Gastrocnemius medialis (tissue), 4 donors: ENCODE measurements at regions not wholly inside any gene's neighbourhood (a gene's known extent, or its start where the extent isn't known, plus 50 kb on each side); places are given as distances from the start of the nearest gene placed in this dataset.

Source experiments
- ATAC-seq, 2 donors: fragments of 150-250 bp; one replicate each; pipeline ENCODE4 v1.9.1; 2016
- DNase-seq, 2 donors: peaks; one replicate each; pipeline ENCODE4 v3.0.0-alpha.2; 2019
- H3K27ac ChIP-seq, 4 donors: fragments of 200-600 bp; sonication (generic); 1 replicate in 1 of 4; 2 replicates in 3 of 4; pipeline ENCODE4 v1.5.1; 2016 to 2018; ENCODE audit warnings: mild to moderate bottlenecking in 2 of 4, moderate library complexity in 1 of 4
- H3K27me3 ChIP-seq, 3 donors: fragments of 200-600 bp; sonication (generic) in 2 of 3; 1 replicate in 1 of 3; 2 replicates in 2 of 3; pipeline versions ENCODE4 v1.5.1 to v1.6.0; 2016 to 2019; ENCODE audit warnings: mild to moderate bottlenecking in 1 of 3, moderate library complexity in 1 of 3
- H3K36me3 ChIP-seq, 2 donors: fragments of 200-600 bp; sonication (generic) in 1 of 2; one replicate each; pipeline ENCODE4 v1.5.1; 2017 to 2018
- H3K4me1 ChIP-seq, 2 donors: fragments of 200-600 bp; sonication (generic) in 1 of 2; one replicate each; pipeline ENCODE4 v1.5.1; 2016 to 2017; ENCODE audit warnings: mild to moderate bottlenecking in 2 of 2
- H3K4me3 ChIP-seq, 4 donors: fragments of 200-600 bp; sonication (generic) in 3 of 4; 1 replicate in 1 of 4; 2 replicates in 3 of 4; pipeline ENCODE4 v1.5.1; 2016 to 2019; ENCODE audit warnings: mild to moderate bottlenecking in 2 of 4
- H3K9me3 ChIP-seq, 3 donors: fragments of 200-600 bp; sonication (generic) in 2 of 3; 1 replicate in 1 of 3; 2 replicates in 2 of 3; pipeline ENCODE4 v1.5.1; 2016 to 2019
- CTCF ChIP-seq, 5 experiments: fragments of 450-650 bp in 3 of 5; fragments of 200-600 bp in 2 of 5; sonication (generic) in 2 of 5; IDR thresholded peaks in 4 of 5; conservative IDR thresholded peaks in 1 of 5; 1 replicate in 4 of 5; 2 replicates in 1 of 5; pipeline ENCODE4 v1.5.1; 2016 to 2019; ENCODE audit warnings: antibody characterized with exemption in 5 of 5, mild to moderate bottlenecking in 3 of 5, moderate library complexity in 3 of 5
- POLR2A ChIP-seq, 2 donors: fragments of 450-650 bp; IDR thresholded peaks; one replicate each; pipeline ENCODE4 v1.6.1; 2017; ENCODE audit warnings: antibody characterized with exemption in 2 of 2, mild to moderate bottlenecking in 2 of 2, moderate library complexity in 2 of 2
- in situ Hi-C, 4 donors: fragments of 200-750 bp; cut with MboI; loops; one replicate each; pipeline versions ENCODE4 v1.15.0 to v1.8.0; 2017; ENCODE audit warnings: low sequenced_read_pairs in 4 of 4
- intact Hi-C: fragments of 100-400 bp; cut with DNase I; formaldehyde crosslinking; loops from one replicate; pipeline ENCODE4 v1.15.1; 2023; ENCODE audit warnings: low total_unique reads

DNA sequence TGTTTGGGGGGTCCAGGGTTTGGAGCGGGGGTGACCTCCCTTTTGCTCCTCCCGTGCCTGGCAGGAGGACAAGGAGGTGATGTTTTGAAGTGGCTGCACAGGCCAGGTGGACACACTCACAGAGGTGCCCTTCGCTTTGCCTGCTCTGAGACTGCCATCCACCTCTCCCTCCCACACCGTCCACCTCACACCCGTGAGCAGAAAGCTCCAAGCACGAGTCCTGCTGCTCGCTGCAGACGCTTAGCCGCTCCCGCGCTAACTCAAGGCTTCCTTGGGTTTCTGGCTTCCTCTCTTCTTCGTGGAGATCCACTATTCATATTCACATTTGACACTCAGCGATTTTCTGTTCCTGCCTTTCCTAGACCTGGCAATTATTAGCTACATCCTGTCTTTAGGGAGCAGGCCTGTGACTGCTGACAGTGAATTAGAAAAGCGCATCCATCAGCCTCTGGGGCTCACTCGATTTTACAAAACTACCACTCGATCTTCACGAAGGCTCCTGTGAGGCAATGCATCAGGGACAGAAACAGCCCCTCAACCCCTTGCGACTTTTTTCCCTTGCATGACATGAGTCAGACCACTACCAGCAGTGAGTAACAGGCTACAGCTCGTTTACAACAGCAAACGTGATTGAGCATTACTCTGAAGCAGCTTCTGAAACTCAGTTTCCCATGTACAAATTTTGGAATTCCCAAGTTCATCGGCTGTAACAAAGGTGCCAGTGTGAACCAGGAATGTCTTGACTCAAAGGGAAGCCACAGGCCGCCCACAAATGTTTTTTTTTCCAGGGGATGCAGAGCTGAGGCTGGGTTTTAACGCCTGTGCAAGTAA lies 238.7 kb upstream of the SOX11 start:
- in situ Hi-C loops (no loop called here), intact Hi-C loops (no loop called here)
- ATAC-seq: no peak
- H3K4me1 ChIP-seq: no peaks in the 10 kb centered on the region
- no peak for DNase-seq
- H3K27me3 ChIP-seq: no peaks in the 10 kb centered on the region
- TF ChIP-seq CTCF (IDR thresholded peaks at IDR 0.05 in 4 of 5, conservative IDR thresholded peaks at IDR 0.05 in 1 of 5) (no peak), POLR2A (IDR thresholded peaks at IDR 0.05) (no peak)
- no peak overlapping the region for H3K4me3 ChIP-seq
- H3K27ac ChIP-seq: no peak overlapping the region
- H3K36me3 ChIP-seq: no peaks in the 10 kb centered on the region
- no peaks in the 10 kb centered on the region for H3K9me3 ChIP-seq

GRCh38 chr2:5454051-5454390 lies 238.2 kb upstream of the SOX11 start:
- Histone ChIP-seq H3K9me3 (no peaks in the 10 kb centered on the region), H3K4me3 (no peak overlapping the region)
- intact Hi-C loops: no loop called here

GRCh38 chr2:5459041-5459440 lies 233.1 kb upstream of the SOX11 start:
- H3K9me3 ChIP-seq: no peaks in the 10 kb centered on the region
- no peak overlapping the region for H3K27ac ChIP-seq
- ATAC-seq: no peak
- H3K27me3 ChIP-seq: no peaks in the 10 kb centered on the region
- H3K36me3 ChIP-seq: no peaks in the 10 kb centered on the region
- no peak overlapping the region for H3K4me3 ChIP-seq
- no peak for DNase-seq
- in situ Hi-C loops: no loop called here
- no peak for TF ChIP-seq CTCF (IDR thresholded peaks at IDR 0.05 in 4 of 5, conservative IDR thresholded peaks at IDR 0.05 in 1 of 5)
- TF ChIP-seq POLR2A (IDR thresholded peaks at IDR 0.05): no peak
- no peaks in the 10 kb centered on the region for H3K4me1 ChIP-seq
- intact Hi-C loops: no loop called here

More at GRCh38 chr2:5454051-5454390, 238.2 kb upstream of the SOX11 start:
- ATAC-seq (no peak), DNase-seq (no peak)
- Histone ChIP-seq H3K4me1 (no peaks in the 10 kb centered on the region), H3K27ac (no peak overlapping the region), H3K27me3 (no peaks in the 10 kb centered on the region), H3K36me3 (no peaks in the 10 kb centered on the region)
- in situ Hi-C loops: no loop called here
- TF ChIP-seq CTCF (IDR thresholded peaks at IDR 0.05 in 4 of 5, conservative IDR thresholded peaks at IDR 0.05 in 1 of 5) (no peak), POLR2A (IDR thresholded peaks at IDR 0.05) (no peak)

GRCh38 chr2:5464657-5465056 lies 227.5 kb upstream of the SOX11 start:
- TF ChIP-seq POLR2A (IDR thresholded peaks at IDR 0.05) (no peak), CTCF (IDR thresholded peaks at IDR 0.05 in 4 of 5, conservative IDR thresholded peaks at IDR 0.05 in 1 of 5) (no peak)
- Histone ChIP-seq H3K27me3 (no peaks in the 10 kb centered on the region), H3K4me1 (no peaks in the 10 kb centered on the region), H3K9me3 (no peaks in the 10 kb centered on the region), H3K36me3 (no peaks in the 10 kb centered on the region), H3K4me3 (no peak overlapping the region), H3K27ac (no peak overlapping the region)
- in situ Hi-C loops: no loop called here
- ATAC-seq (no peak), DNase-seq (no peak)
- intact Hi-C loops: no loop called here

GRCh38 chr2:5465859-5466258 lies 226.3 kb upstream of the SOX11 start:
- Histone ChIP-seq H3K36me3 (no peaks in the 10 kb centered on the region), H3K27ac (no peak overlapping the region), H3K4me1 (no peaks in the 10 kb centered on the region), H3K4me3 (no peak overlapping the region), H3K9me3 (no peaks in the 10 kb centered on the region), H3K27me3 (no peaks in the 10 kb centered on the region)
- ATAC-seq (no peak), DNase-seq (no peak)
- in situ Hi-C loops: no loop called here
- TF ChIP-seq CTCF (IDR thresholded peaks at IDR 0.05 in 4 of 5, conservative IDR thresholded peaks at IDR 0.05 in 1 of 5) (no peak), POLR2A (IDR thresholded peaks at IDR 0.05) (no peak)
- intact Hi-C loops: no loop called here
